CD14-positive monocyte (primary cell): ENCODE measurements at regions not wholly inside any gene's neighbourhood (a gene's known extent, or its start where the extent isn't known, plus 50 kb on each side); places are given as distances from the start of the nearest gene placed in this dataset.

Experiments
- DNase-seq, 3 donors: peaks; one replicate each; pipeline ENCODE4 v3.0.0-alpha.2; 2011 to 2022
- H2AFZ ChIP-seq: 2 replicates; pipeline ENCODE4 v1.6.0; 2012; ENCODE audit warnings: mild to moderate bottlenecking, low read depth, low read length, inconsistent platforms; ENCODE audit not compliant: insufficient read depth, poor library complexity, severe bottlenecking
- H3K27ac ChIP-seq, 2 donors: 1 replicate in 1 of 2; 2 replicates in 1 of 2; pipeline ENCODE4 v1.5.1; 2012 to 2013; ENCODE audit warnings: low read length in 2 of 2, control low read depth in 1 of 2, inconsistent platforms in 1 of 2, low read depth in 1 of 2, mild to moderate bottlenecking in 1 of 2
- H3K27me3 ChIP-seq, 2 donors: one replicate each; pipeline versions ENCODE4 v1.6.0 to v1.6.1; 2011 to 2013; ENCODE audit warnings: low read length in 2 of 2; ENCODE audit not compliant: control insufficient read depth in 2 of 2, insufficient read depth in 2 of 2
- H3K36me3 ChIP-seq, 2 donors: replicated peaks in 1 of 2; 1 replicate in 1 of 2; 2 replicates in 1 of 2; pipeline versions ENCODE4 v1.5.1 to v1.6.1; 2012 to 2013; ENCODE audit warnings: low read length in 2 of 2, control low read depth in 1 of 2, inconsistent platforms in 1 of 2, mild to moderate bottlenecking in 1 of 2; ENCODE audit not compliant: insufficient read depth in 2 of 2, control insufficient read depth in 1 of 2
- H3K4me1 ChIP-seq, 2 donors: 1 replicate in 1 of 2; 2 replicates in 1 of 2; pipeline versions ENCODE4 v1.5.1 to v1.6.1; 2012 to 2013; ENCODE audit warnings: low read length in 2 of 2, control low read depth in 1 of 2, inconsistent platforms in 1 of 2, mild to moderate bottlenecking in 1 of 2, moderate library complexity in 1 of 2; ENCODE audit not compliant: insufficient read depth in 2 of 2, control insufficient read depth in 1 of 2
- H3K4me2 ChIP-seq: replicated peaks from 2 replicates; pipeline ENCODE3; 2012; ENCODE audit warnings: low read length, moderate library complexity, mild to moderate bottlenecking; ENCODE audit not compliant: poor library complexity, severe bottlenecking; ENCODE audit errors: extremely low read depth
- H3K4me3 ChIP-seq, 3 experiments: fragments of 200-600 bp in 1 of 3; sonication (generic) in 1 of 3; replicated peaks in 1 of 3; 1 replicate in 2 of 3; 2 replicates in 1 of 3; pipeline ENCODE4 v1.5.1; 2011 to 2013; ENCODE audit warnings: low read length in 3 of 3, mild to moderate bottlenecking in 3 of 3, control low read depth in 2 of 3, low read depth in 2 of 3, inconsistent platforms in 1 of 3, moderate library complexity in 1 of 3
- H3K79me2 ChIP-seq: 2 replicates; pipeline ENCODE4 v1.6.0; 2012; ENCODE audit warnings: mild to moderate bottlenecking, control low read depth, inconsistent platforms, low read length, moderate library complexity; ENCODE audit not compliant: insufficient read depth
- H3K9ac ChIP-seq: 2 replicates; pipeline ENCODE4 v1.6.0; 2017; ENCODE audit warnings: low read length, mild to moderate bottlenecking; ENCODE audit not compliant: insufficient read depth, poor library complexity, severe bottlenecking
- H3K9me3 ChIP-seq, 2 donors: replicated peaks in 1 of 2; 1 replicate in 1 of 2; 2 replicates in 1 of 2; pipeline versions ENCODE4 v1.5.1 to v1.6.1; 2012 to 2013; ENCODE audit warnings: low read length in 2 of 2, control low read depth in 1 of 2; ENCODE audit not compliant: control insufficient read depth in 1 of 2, insufficient read depth in 1 of 2
- H4K20me1 ChIP-seq: 2 replicates; pipeline ENCODE4 v1.6.0; 2012; ENCODE audit warnings: mild to moderate bottlenecking, low read length, control low read depth, moderate library complexity; ENCODE audit not compliant: insufficient read depth
- H3K27ac Mint-ChIP-seq, 7 donors: one replicate each; pipeline ENCODE4 v1.8.0; 2020; ENCODE audit warnings: mild to moderate bottlenecking in 7 of 7, mixed read lengths in 7 of 7, moderate library complexity in 6 of 7, inconsistent platforms in 2 of 7
- H3K27me3 Mint-ChIP-seq, 3 donors: one replicate each; pipeline ENCODE4 v1.8.0; 2021 to 2022; ENCODE audit warnings: low read depth in 3 of 3, mild to moderate bottlenecking in 3 of 3, mixed read lengths in 3 of 3, moderate library complexity in 3 of 3, inconsistent platforms in 1 of 3
- H3K36me3 Mint-ChIP-seq, 2 donors: one replicate each; pipeline ENCODE4 v1.8.0; 2020; ENCODE audit warnings: mixed read lengths in 2 of 2, inconsistent platforms in 1 of 2, mild to moderate bottlenecking in 1 of 2
- H3K4me1 Mint-ChIP-seq: one replicate; pipeline ENCODE4 v1.8.0; 2020; ENCODE audit warnings: mild to moderate bottlenecking, mixed read lengths
- H3K4me3 Mint-ChIP-seq, 2 donors: one replicate each; pipeline ENCODE4 v1.8.0; 2020; ENCODE audit warnings: mild to moderate bottlenecking in 2 of 2, mixed read lengths in 2 of 2, moderate library complexity in 1 of 2
- H3K9me3 Mint-ChIP-seq, 7 donors: one replicate each; pipeline ENCODE4 v1.8.0; 2020 to 2022; ENCODE audit warnings: mixed read lengths in 7 of 7, mild to moderate bottlenecking in 6 of 7, moderate library complexity in 6 of 7, inconsistent platforms in 2 of 7
- CTCF ChIP-seq: fragments of 200-600 bp; IDR thresholded peaks from one replicate; pipeline ENCODE4 v1.8.0; 2022; ENCODE audit warnings: antibody characterized with exemption, mild to moderate bottlenecking
- WGBS: methylation state at CpG from one replicate; pipeline ENCODE4 v1.1.5; 2013; ENCODE audit warnings: missing lambda C conversion rate; ENCODE audit not compliant: insufficient coverage; 5-methylcytosine and 5-hydroxymethylcytosine counted together
- intact Hi-C, 2 donors: fragments of 100-400 bp; cut with micrococcal nuclease; formaldehyde crosslinking; loops; one replicate each; pipeline versions ENCODE4 v1.15.0 to v1.15.1; 2023

GRCh38 chr17:37847102-37847501 is 77.1 kb upstream of the TBC1D3K start:
- no peak for DNase-seq
- 79% methylated on average over 5 of the region's 7 CpGs for WGBS
- Histone ChIP-seq H3K27me3 (no peaks in the 10 kb centered on the region), H3K36me3 (no peaks in the 10 kb centered on the region), H3K9ac (no peak overlapping the region), H3K4me3 (no peak overlapping the region), H3K9me3 (no peaks in the 10 kb centered on the region), H4K20me1 (no peaks in the 10 kb centered on the region), H3K4me2 (no peak overlapping the region), H3K27ac (no peak overlapping the region), H3K4me1 (peaks cover 28% of the 10 kb centered on the region in 2 donors), H3K79me2 (no peaks in the 10 kb centered on the region), H2AFZ (no peak overlapping the region)
- TF ChIP-seq CTCF: no peak
- Mint-ChIP-seq H3K27me3 (peaks cover 0 to 3% (median 2%) of the 10 kb centered on the region in 3 donors), H3K4me3 (no peak overlapping the region), H3K36me3 (no peaks in the 10 kb centered on the region), H3K27ac (peak overlapping the region in 4 of 7 donors; percentile 26 to 80 (median 52)), H3K9me3 (peaks cover 0 to 2% (median 0%) of the 10 kb centered on the region in 7 donors), H3K4me1 (peaks cover 31% of the 10 kb centered on the region)
- intact Hi-C loops: loop anchor here (10.0 kb wide), 1 partner anchor 142 kb away; no protein-coding TSS in a partner anchor

GRCh38 chr17:37844977-37845293 is 79.3 kb upstream of the TBC1D3K start:
- no peaks in the 10 kb centered on the region for H3K36me3 ChIP-seq
- no peaks in the 10 kb centered on the region for H3K79me2 ChIP-seq
- H2AFZ ChIP-seq: peak overlapping the region; percentile 94
- Mint-ChIP-seq H3K36me3 (no peaks in the 10 kb centered on the region), H3K27me3 (peaks cover 0 to 6% (median 0%) of the 10 kb centered on the region in 3 donors), H3K4me3 (peak overlapping the region; percentile 80 to 89), H3K27ac (peak overlapping the region in 6 of 7 donors; percentile 64 to 94 (median 92)), H3K4me1 (peaks cover 51% of the 10 kb centered on the region), H3K9me3 (peaks cover 0 to 2% (median 0%) of the 10 kb centered on the region in 7 donors)
- H3K27ac ChIP-seq: peak overlapping the region; percentile 88 to 96
- peaks cover 44 to 46% of the 10 kb centered on the region in 2 donors for H3K4me1 ChIP-seq
- H3K9me3 ChIP-seq: no peaks in the 10 kb centered on the region
- intact Hi-C loops: loop anchor here (2.0 to 10.0 kb wide), 2 partner anchors 82 to 140 kb away; no protein-coding TSS in a partner anchor
- peak overlapping the region; percentile 94 for H3K4me2 ChIP-seq
- no peaks in the 10 kb centered on the region for H3K27me3 ChIP-seq
- WGBS: 52% methylated on average over 13 of the region's 15 CpGs
- DNase-seq: no peak
- H3K4me3 ChIP-seq: peak overlapping the region in 1 of 3 experiments; percentile 75
- H4K20me1 ChIP-seq: no peaks in the 10 kb centered on the region
- H3K9ac ChIP-seq: peak overlapping the region; percentile 78
- TF ChIP-seq CTCF: peak; percentile 52
